Thyroid gland (tissue), 4 donors: ENCODE measurements at regions not wholly inside any gene's neighbourhood (a gene's known extent, or its start where the extent isn't known, plus 50 kb on each side); places are given as distances from the start of the nearest gene placed in this dataset.

Experiments
- POLR2A ChIP-seq, 2 donors: fragments of 450-650 bp; IDR thresholded peaks; one replicate each; pipeline ENCODE4 v1.6.1; 2017; ENCODE audit warnings: antibody characterized with exemption in 2 of 2, mild to moderate bottlenecking in 2 of 2, moderate library complexity in 1 of 2
- TF ChIP-seq, protein P1 (sequence below), 6 experiments: fragments of 200-600 bp in 3 of 6; fragments of 450-650 bp in 3 of 6; sonication (generic) in 3 of 6; IDR thresholded peaks; one replicate each; pipeline ENCODE4 v1.5.1; 2016 to 2019; ENCODE audit warnings: antibody characterized with exemption in 6 of 6, mild to moderate bottlenecking in 2 of 6, inconsistent platforms in 1 of 6, moderate library complexity in 1 of 6

GRCh38 chrX:8939322-8939721, 94.6 kb downstream of the FAM9B start:
- TF ChIP-seq, protein P1, sequence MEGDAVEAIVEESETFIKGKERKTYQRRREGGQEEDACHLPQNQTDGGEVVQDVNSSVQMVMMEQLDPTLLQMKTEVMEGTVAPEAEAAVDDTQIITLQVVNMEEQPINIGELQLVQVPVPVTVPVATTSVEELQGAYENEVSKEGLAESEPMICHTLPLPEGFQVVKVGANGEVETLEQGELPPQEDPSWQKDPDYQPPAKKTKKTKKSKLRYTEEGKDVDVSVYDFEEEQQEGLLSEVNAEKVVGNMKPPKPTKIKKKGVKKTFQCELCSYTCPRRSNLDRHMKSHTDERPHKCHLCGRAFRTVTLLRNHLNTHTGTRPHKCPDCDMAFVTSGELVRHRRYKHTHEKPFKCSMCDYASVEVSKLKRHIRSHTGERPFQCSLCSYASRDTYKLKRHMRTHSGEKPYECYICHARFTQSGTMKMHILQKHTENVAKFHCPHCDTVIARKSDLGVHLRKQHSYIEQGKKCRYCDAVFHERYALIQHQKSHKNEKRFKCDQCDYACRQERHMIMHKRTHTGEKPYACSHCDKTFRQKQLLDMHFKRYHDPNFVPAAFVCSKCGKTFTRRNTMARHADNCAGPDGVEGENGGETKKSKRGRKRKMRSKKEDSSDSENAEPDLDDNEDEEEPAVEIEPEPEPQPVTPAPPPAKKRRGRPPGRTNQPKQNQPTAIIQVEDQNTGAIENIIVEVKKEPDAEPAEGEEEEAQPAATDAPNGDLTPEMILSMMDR (IDR thresholded peaks at IDR 0.05), result no peak
- TF ChIP-seq POLR2A (IDR thresholded peaks at IDR 0.05), result no peak
